K562 (cell line): ENCODE measurements at regions not wholly inside any gene's neighbourhood (a gene's known extent, or its start where the extent isn't known, plus 50 kb on each side); places are given as distances from the start of the nearest gene placed in this dataset.

Source experiments
- ATAC-seq: fragments of 200-7000 bp; cut with Tn5 transposase; 3 replicates; pipeline ENCODE4 v1.9.1; 2020; ENCODE audit warnings: moderate library complexity
- BruUV-seq: library from RNA; stranded (reverse); fragments of 400-500 nt; replicated peaks from 2 replicates; lab custom pipeline; 2021; lab: Mats Ljungman, UMichigan
- CTCF ChIA-PET: fragments of 300-600 bp; formaldehyde crosslinking; extraction: SDS; loops from one replicate; lab custom pipeline; 2021; ENCODE audit warnings: low intra/inter-chr PET ratio; lab: Yijun Ruan, JAX
- POLR2A ChIA-PET: fragments of 300-600, 350-650 bp; sonication (Branson Sonifier 250); formaldehyde crosslinking; extraction: SDS; loops from one replicate; lab custom pipeline; 2021; ENCODE audit warnings: antibody characterized with exemption, inconsistent platforms; lab: Yijun Ruan, JAX
- DNase-seq, 4 experiments: peaks; one replicate each; pipeline versions ENCODE4 v3.0.0 to v3.0.0-alpha.2; 2011 to 2018; ENCODE audit warnings: low spot score in 3 of 4, mixed read lengths in 3 of 4; ENCODE audit errors: extremely low read depth in 1 of 4
- FAIRE-seq: peaks from 2 replicates; lab custom pipeline; 2011; peaks lifted over from hg19 to GRCh38; lab: Jason Lieb, UNC
- H2AFZ ChIP-seq: 2 replicates; pipeline ENCODE4 v1.6.0; 2011; ENCODE audit warnings: low read depth, low read length, control low read depth, inconsistent platforms
- H3K27ac ChIP-seq: fragments of 200-600 bp; 3 replicates; pipeline ENCODE4 v1.8.0; 2011; ENCODE audit warnings: low read depth, mild to moderate bottlenecking, control low read depth, inconsistent platforms, low read length, moderate library complexity, mixed read lengths; ENCODE audit errors: extremely low read depth
- H3K27me3 ChIP-seq, 2 experiments: fragments of 300-600 bp in 1 of 2; 2 replicates in 1 of 2; 3 replicates in 1 of 2; pipeline versions ENCODE4 v1.6.0 to v1.8.0; 2011; ENCODE audit warnings: inconsistent platforms in 2 of 2, low read length in 2 of 2, mild to moderate bottlenecking in 1 of 2, mixed read lengths in 1 of 2, moderate library complexity in 1 of 2; ENCODE audit not compliant: control insufficient read depth in 2 of 2, insufficient read depth in 2 of 2
- H3K36me3 ChIP-seq: fragments of 300-600 bp; 3 replicates; pipeline ENCODE4 v1.8.0; 2011; ENCODE audit warnings: mild to moderate bottlenecking, low read length, inconsistent platforms; ENCODE audit not compliant: control insufficient read depth, insufficient read depth
- H3K4me1 ChIP-seq, 2 experiments: fragments of 200-600 bp in 1 of 2; replicated peaks in 1 of 2; 2 replicates in 1 of 2; 3 replicates in 1 of 2; pipeline versions ENCODE4 v1.5.1 to v1.8.0; 2011; ENCODE audit warnings: inconsistent platforms in 2 of 2, low read length in 2 of 2, mild to moderate bottlenecking in 1 of 2, mixed read lengths in 1 of 2, moderate library complexity in 1 of 2; ENCODE audit not compliant: control insufficient read depth in 2 of 2, insufficient read depth in 2 of 2
- H3K4me2 ChIP-seq: 2 replicates; pipeline ENCODE4 v1.6.1; 2011; ENCODE audit warnings: low read length, control low read depth, inconsistent platforms, mixed read lengths; ENCODE audit not compliant: insufficient read depth
- H3K4me3 ChIP-seq: fragments of 200-600 bp; sonication (generic), shearing (Covaris generic); 2 replicates; pipeline ENCODE4 v1.5.1; 2016; ENCODE audit warnings: control low read depth, inconsistent platforms
- H3K79me2 ChIP-seq: fragments of 200-600 bp; 3 replicates; pipeline ENCODE4 v1.8.0; 2011; ENCODE audit warnings: low read length, inconsistent platforms; ENCODE audit not compliant: control insufficient read depth, insufficient read depth
- H3K9ac ChIP-seq, 2 experiments: 2 replicates each; pipeline versions ENCODE4 v1.6.0 to v1.6.1; 2011; ENCODE audit warnings: low read depth in 2 of 2, low read length in 2 of 2, control low read depth in 1 of 2, inconsistent platforms in 1 of 2, mild to moderate bottlenecking in 1 of 2, mixed read lengths in 1 of 2; ENCODE audit not compliant: insufficient read depth in 1 of 2
- H3K9me1 ChIP-seq: one replicate; pipeline ENCODE4 v1.6.0; 2011; ENCODE audit warnings: inconsistent platforms, mild to moderate bottlenecking, low read length, moderate library complexity; ENCODE audit not compliant: control insufficient read depth, insufficient read depth
- H3K9me3 ChIP-seq: replicated peaks from 2 replicates; pipeline ENCODE4 v1.5.1; 2011; ENCODE audit warnings: low read depth, low read length, inconsistent platforms; ENCODE audit not compliant: control insufficient read depth, insufficient read depth
- H4K20me1 ChIP-seq: replicated peaks from 2 replicates; pipeline ENCODE4 v1.6.1; 2011; ENCODE audit warnings: low read length, inconsistent platforms, mixed read lengths; ENCODE audit not compliant: control insufficient read depth, insufficient read depth
- KLF10 ChIP-seq: fragments of 250-450 bp; sonication (Bioruptor Pico); IDR thresholded peaks from 2 replicates; pipeline ENCODE4 v1.6.1; 2021; ENCODE audit warnings: matching md5 sums
- MAZ ChIP-seq, 2 experiments: fragments of 450-650 bp in 1 of 2; sonication (generic) in 1 of 2; formaldehyde crosslinking; IDR thresholded peaks in 1 of 2; conservative IDR thresholded peaks in 1 of 2; 2 replicates each; pipeline versions ENCODE4 v1.4.0 to v1.5.0; 2020; ENCODE audit warnings: mild to moderate bottlenecking in 1 of 2, missing genetic modification reagents in 1 of 2
- MTA3 ChIP-seq: fragments of 450-650 bp; formaldehyde crosslinking; IDR thresholded peaks from 2 replicates; pipeline ENCODE4 v1.6.1; 2017; ENCODE audit warnings: mild to moderate bottlenecking, borderline replicate concordance
- SFPQ ChIP-seq: fragments of 200-400 bp; formaldehyde crosslinking; IDR thresholded peaks from 2 replicates; pipeline ENCODE4 v1.6.1; 2017; ENCODE audit warnings: mild to moderate bottlenecking, low read depth, low read length, moderate library complexity
- TCF3 ChIP-seq: sonication (generic); formaldehyde crosslinking; IDR thresholded peaks from 2 replicates; pipeline ENCODE4 v1.4.0; 2020; ENCODE audit warnings: mild to moderate bottlenecking, missing genetic modification reagents
- whole genome bisulfite sequencing: fragments of 100-300 bp; shearing (Covaris generic); methylation state at CpG from one replicate; pipeline ENCODE4 v1.1.6; 2016; ENCODE audit warnings: low coverage, mixed read lengths; ENCODE audit not compliant: insufficient coverage; ENCODE audit errors: missing lambda C conversion rate; 5-methylcytosine and 5-hydroxymethylcytosine counted together
- in situ Hi-C: fragments of 300-500 bp; cut with MboI; formaldehyde crosslinking; loops from 4 replicates; pipeline ENCODE4 v1.15.0; 2018; ENCODE audit warnings: inconsistent platforms, mixed read lengths
- intact Hi-C: fragments of 100-400 bp; cut with micrococcal nuclease; formaldehyde crosslinking; loops from 2 replicates; pipeline ENCODE4 v1.14.2; 2022

DNA sequence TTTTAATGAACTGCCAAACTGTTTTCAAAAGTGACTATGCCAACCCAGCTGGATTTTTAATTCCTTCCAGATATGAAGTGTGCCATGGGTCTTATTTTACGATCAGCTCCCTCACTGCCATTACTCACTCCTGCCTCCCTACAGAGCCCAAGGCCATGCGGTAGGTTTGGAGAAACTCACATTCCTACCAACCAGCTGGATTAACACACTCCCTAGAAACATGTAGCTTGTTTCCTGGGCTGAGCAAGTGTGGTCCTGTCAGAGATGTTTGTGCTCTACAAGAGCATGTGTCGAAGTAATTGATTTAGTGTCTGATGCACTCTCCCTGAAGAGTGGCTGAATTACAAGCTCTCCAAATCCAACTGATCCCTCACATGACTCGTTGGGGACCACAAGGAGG, 82.5 kb downstream of the SPP2 start:
- intact Hi-C loops, result loop anchor here (10.0 kb wide), 1 partner anchor 412 kb away; no protein-coding TSS in a partner anchor

More for the DNA sequence above, 82.5 kb downstream of the SPP2 start:
- Histone ChIP-seq H3K27ac (no peak overlapping the region), H3K9ac (no peak overlapping the region), H3K79me2 (no peaks in the 10 kb centered on the region), H3K9me1 (no peaks in the 10 kb centered on the region), H4K20me1 (no peaks in the 10 kb centered on the region; the same call in 1 of the 2 replicates), H2AFZ (no peak overlapping the region), H3K9me3 (no peaks in the 10 kb centered on the region), H3K4me1 (no peaks in the 10 kb centered on the region; a peak in 1 of 5 replicates), H3K36me3 (no peaks in the 10 kb centered on the region), H3K4me2 (no peak overlapping the region), H3K4me3 (no peak overlapping the region), H3K27me3 (peaks cover 0 to 4% of the 10 kb centered on the region in 2 experiments; a peak in 1 of 5 replicates)
- DNase-seq (no peak), FAIRE-seq (no peak), ATAC-seq (no peak)
- ChIA-PET CTCF (no interaction called here), POLR2A (no interaction called here)
- in situ Hi-C loops, result no loop called here
- WGBS, result 4% methylated on average over 4 of the region's 4 CpGs
- no peak for TF ChIP-seq TCF3 (CRISPR knock-in tag)
- no peak for TF ChIP-seq KLF10 (CRISPR knock-in tag)
- no peak for TF ChIP-seq SFPQ
- no peak for TF ChIP-seq MAZ (CRISPR knock-in tag; conservative IDR thresholded peaks at IDR 0.05 in 1 of 2, IDR thresholded peaks at IDR 0.05 in 1 of 2)
- TF ChIP-seq MTA3, result no peak
- no TSS peak for BruUV-seq
